K562 (cell line): ENCODE measurements at regions not wholly inside any gene's neighbourhood (a gene's known extent, or its start where the extent isn't known, plus 50 kb on each side); places are given as distances from the start of the nearest gene placed in this dataset.

Experiments
- ATAC-seq: fragments of 200-7000 bp; cut with Tn5 transposase; 3 replicates; pipeline ENCODE4 v1.9.1; 2020; ENCODE audit warnings: moderate library complexity
- BruUV-seq: library from RNA; stranded (reverse); fragments of 400-500 nt; replicated peaks from 2 replicates; lab custom pipeline; 2021; lab: Mats Ljungman, UMichigan
- CTCF ChIA-PET: fragments of 300-600 bp; formaldehyde crosslinking; extraction: SDS; loops from one replicate; lab custom pipeline; 2021; ENCODE audit warnings: low intra/inter-chr PET ratio; lab: Yijun Ruan, JAX
- POLR2A ChIA-PET: fragments of 300-600, 350-650 bp; sonication (Branson Sonifier 250); formaldehyde crosslinking; extraction: SDS; loops from one replicate; lab custom pipeline; 2021; ENCODE audit warnings: antibody characterized with exemption, inconsistent platforms; lab: Yijun Ruan, JAX
- DNase-seq, 4 experiments: peaks; one replicate each; pipeline versions ENCODE4 v3.0.0 to v3.0.0-alpha.2; 2011 to 2018; ENCODE audit warnings: low spot score in 3 of 4, mixed read lengths in 3 of 4; ENCODE audit errors: extremely low read depth in 1 of 4
- FAIRE-seq: peaks from 2 replicates; lab custom pipeline; 2011; peaks lifted over from hg19 to GRCh38; lab: Jason Lieb, UNC
- H2AFZ ChIP-seq: 2 replicates; pipeline ENCODE4 v1.6.0; 2011; ENCODE audit warnings: low read depth, low read length, control low read depth, inconsistent platforms
- H3K27ac ChIP-seq: fragments of 200-600 bp; 3 replicates; pipeline ENCODE4 v1.8.0; 2011; ENCODE audit warnings: low read depth, mild to moderate bottlenecking, control low read depth, inconsistent platforms, low read length, moderate library complexity, mixed read lengths; ENCODE audit errors: extremely low read depth
- H3K27me3 ChIP-seq, 2 experiments: fragments of 300-600 bp in 1 of 2; 2 replicates in 1 of 2; 3 replicates in 1 of 2; pipeline versions ENCODE4 v1.6.0 to v1.8.0; 2011; ENCODE audit warnings: inconsistent platforms in 2 of 2, low read length in 2 of 2, mild to moderate bottlenecking in 1 of 2, mixed read lengths in 1 of 2, moderate library complexity in 1 of 2; ENCODE audit not compliant: control insufficient read depth in 2 of 2, insufficient read depth in 2 of 2
- H3K36me3 ChIP-seq: fragments of 300-600 bp; 3 replicates; pipeline ENCODE4 v1.8.0; 2011; ENCODE audit warnings: mild to moderate bottlenecking, low read length, inconsistent platforms; ENCODE audit not compliant: control insufficient read depth, insufficient read depth
- H3K4me1 ChIP-seq, 2 experiments: fragments of 200-600 bp in 1 of 2; replicated peaks in 1 of 2; 2 replicates in 1 of 2; 3 replicates in 1 of 2; pipeline versions ENCODE4 v1.5.1 to v1.8.0; 2011; ENCODE audit warnings: inconsistent platforms in 2 of 2, low read length in 2 of 2, mild to moderate bottlenecking in 1 of 2, mixed read lengths in 1 of 2, moderate library complexity in 1 of 2; ENCODE audit not compliant: control insufficient read depth in 2 of 2, insufficient read depth in 2 of 2
- H3K4me2 ChIP-seq: 2 replicates; pipeline ENCODE4 v1.6.1; 2011; ENCODE audit warnings: low read length, control low read depth, inconsistent platforms, mixed read lengths; ENCODE audit not compliant: insufficient read depth
- H3K4me3 ChIP-seq: fragments of 200-600 bp; sonication (generic), shearing (Covaris generic); 2 replicates; pipeline ENCODE4 v1.5.1; 2016; ENCODE audit warnings: control low read depth, inconsistent platforms
- H3K79me2 ChIP-seq: fragments of 200-600 bp; 3 replicates; pipeline ENCODE4 v1.8.0; 2011; ENCODE audit warnings: low read length, inconsistent platforms; ENCODE audit not compliant: control insufficient read depth, insufficient read depth
- H3K9ac ChIP-seq, 2 experiments: 2 replicates each; pipeline versions ENCODE4 v1.6.0 to v1.6.1; 2011; ENCODE audit warnings: low read depth in 2 of 2, low read length in 2 of 2, control low read depth in 1 of 2, inconsistent platforms in 1 of 2, mild to moderate bottlenecking in 1 of 2, mixed read lengths in 1 of 2; ENCODE audit not compliant: insufficient read depth in 1 of 2
- H3K9me1 ChIP-seq: one replicate; pipeline ENCODE4 v1.6.0; 2011; ENCODE audit warnings: inconsistent platforms, mild to moderate bottlenecking, low read length, moderate library complexity; ENCODE audit not compliant: control insufficient read depth, insufficient read depth
- H3K9me3 ChIP-seq: replicated peaks from 2 replicates; pipeline ENCODE4 v1.5.1; 2011; ENCODE audit warnings: low read depth, low read length, inconsistent platforms; ENCODE audit not compliant: control insufficient read depth, insufficient read depth
- H4K20me1 ChIP-seq: replicated peaks from 2 replicates; pipeline ENCODE4 v1.6.1; 2011; ENCODE audit warnings: low read length, inconsistent platforms, mixed read lengths; ENCODE audit not compliant: control insufficient read depth, insufficient read depth
- FOXK1 ChIP-seq: sonication (generic); formaldehyde crosslinking; IDR thresholded peaks from 2 replicates; pipeline ENCODE4 v1.8.0; 2022; ENCODE audit warnings: missing genetic modification reagents, mild to moderate bottlenecking, borderline replicate concordance
- FUS ChIP-seq: fragments of 200-400 bp; formaldehyde crosslinking; optimal IDR thresholded peaks from 2 replicates; pipeline ENCODE3; 2017; ENCODE audit warnings: low read depth, low read length
- HMGN3 ChIP-seq: IDR thresholded peaks from 2 replicates; pipeline ENCODE4 v1.6.1; 2011; ENCODE audit warnings: borderline replicate concordance, low read depth, mild to moderate bottlenecking, mixed read lengths, low read length; ENCODE audit not compliant: insufficient read length; ENCODE audit errors: extremely low read depth
- MEF2D ChIP-seq: conservative IDR thresholded peaks from 2 replicates; pipeline ENCODE4 v1.6.1; 2016; ENCODE audit warnings: low read depth, missing genetic modification characterization, missing compliant biosample characterization
- RBBP5 ChIP-seq: fragments of 200-600 bp; sonication (generic); IDR thresholded peaks from 2 replicates; pipeline ENCODE4 v1.6.1; 2012; ENCODE audit warnings: borderline replicate concordance, mild to moderate bottlenecking, low read length, control low read depth, inconsistent platforms; ENCODE audit not compliant: insufficient read depth, poor library complexity, severe bottlenecking
- RBM34 ChIP-seq: fragments of 200-400 bp; formaldehyde crosslinking; IDR thresholded peaks from 2 replicates; pipeline ENCODE4 v1.6.1; 2018; ENCODE audit warnings: low read length, borderline replicate concordance; ENCODE audit not compliant: insufficient read depth
- SUPT5H ChIP-seq: fragments of 450-650 bp; IDR thresholded peaks from 2 replicates; pipeline ENCODE4 v1.6.1; 2016
- ZNF444 ChIP-seq: fragments of 250-450 bp; sonication (Bioruptor Pico); IDR thresholded peaks from 2 replicates; pipeline ENCODE4 v1.4.0; 2020; ENCODE audit warnings: mild to moderate bottlenecking, moderate library complexity
- WGBS: fragments of 100-300 bp; shearing (Covaris generic); methylation state at CpG from one replicate; pipeline ENCODE4 v1.1.6; 2016; ENCODE audit warnings: low coverage, mixed read lengths; ENCODE audit not compliant: insufficient coverage; ENCODE audit errors: missing lambda C conversion rate; 5-methylcytosine and 5-hydroxymethylcytosine counted together
- in situ Hi-C: fragments of 300-500 bp; cut with MboI; formaldehyde crosslinking; loops from 4 replicates; pipeline ENCODE4 v1.15.0; 2018; ENCODE audit warnings: inconsistent platforms, mixed read lengths
- intact Hi-C: fragments of 100-400 bp; cut with micrococcal nuclease; formaldehyde crosslinking; loops from 2 replicates; pipeline ENCODE4 v1.14.2; 2022
- TF ChIP-seq, protein P1 (sequence below): sonication (generic); formaldehyde crosslinking; IDR thresholded peaks from 2 replicates; pipeline ENCODE4 v1.8.1; 2023; ENCODE audit warnings: mild to moderate bottlenecking, missing genetic modification reagents

DNA sequence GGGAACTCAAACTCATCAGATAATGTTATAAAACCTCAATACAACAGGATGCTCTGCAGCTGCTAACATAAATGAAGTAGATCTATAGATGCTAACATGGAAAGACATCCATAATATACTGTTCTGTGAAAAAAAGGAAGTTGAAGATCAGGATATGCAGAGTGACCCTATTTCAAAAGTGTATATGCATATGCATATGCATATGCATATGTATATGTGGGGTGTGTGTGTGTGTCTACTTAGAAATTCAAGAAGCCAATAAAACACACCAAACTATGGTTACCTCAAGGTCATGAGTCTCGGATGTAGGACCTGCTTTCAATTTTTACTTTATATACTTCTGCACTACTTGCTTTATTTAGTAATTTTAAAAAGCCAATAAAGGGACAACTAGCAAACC is 125.6 kb downstream of the ABHD5 start (continued):
- TF ChIP-seq RBM34 (no peak), FOXK1 (no peak), SUPT5H (no peak), HMGN3 (no peak), FUS (no peak), RBBP5 (no peak), MEF2D (no peak)
- TF ChIP-seq, protein P1, sequence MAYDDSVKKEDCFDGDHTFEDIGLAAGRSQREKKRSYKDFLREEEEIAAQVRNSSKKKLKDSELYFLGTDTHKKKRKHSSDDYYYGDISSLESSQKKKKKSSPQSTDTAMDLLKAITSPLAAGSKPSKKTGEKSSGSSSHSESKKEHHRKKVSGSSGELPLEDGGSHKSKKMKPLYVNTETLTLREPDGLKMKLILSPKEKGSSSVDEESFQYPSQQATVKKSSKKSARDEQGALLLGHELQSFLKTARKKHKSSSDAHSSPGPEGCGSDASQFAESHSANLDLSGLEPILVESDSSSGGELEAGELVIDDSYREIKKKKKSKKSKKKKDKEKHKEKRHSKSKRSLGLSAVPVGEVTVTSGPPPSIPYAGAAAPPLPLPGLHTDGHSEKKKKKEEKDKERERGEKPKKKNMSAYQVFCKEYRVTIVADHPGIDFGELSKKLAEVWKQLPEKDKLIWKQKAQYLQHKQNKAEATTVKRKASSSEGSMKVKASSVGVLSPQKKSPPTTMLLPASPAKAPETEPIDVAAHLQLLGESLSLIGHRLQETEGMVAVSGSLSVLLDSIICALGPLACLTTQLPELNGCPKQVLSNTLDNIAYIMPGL (CRISPR knock-in tag): no peak

DNA sequence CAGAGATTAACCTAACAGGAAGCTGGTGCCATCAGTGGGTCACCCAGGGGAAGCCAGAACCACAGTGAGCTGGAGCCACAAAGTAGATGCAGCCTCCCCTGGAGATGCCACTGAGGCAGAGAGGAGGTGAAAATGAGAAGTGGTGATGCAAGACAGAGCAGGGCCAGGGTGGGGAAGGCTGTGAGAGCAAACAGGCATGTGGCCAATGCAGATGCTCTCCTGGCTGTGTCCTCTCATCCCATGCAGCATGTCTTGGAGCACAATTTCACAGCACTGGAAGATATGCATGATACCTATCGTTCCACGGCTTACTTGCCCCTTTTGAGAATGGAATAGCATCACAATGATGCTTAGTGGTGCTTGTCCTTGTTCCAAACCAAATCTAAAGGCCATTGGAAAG is 126.3 kb downstream of the ABHD5 start:
- in situ Hi-C loops: no loop called here
- Histone ChIP-seq H3K79me2 (no peaks in the 10 kb centered on the region), H2AFZ (no peak overlapping the region), H3K4me2 (no peak overlapping the region), H3K9me3 (no peaks in the 10 kb centered on the region), H3K27me3 (peaks cover 2 to 36% of the 10 kb centered on the region in 2 experiments; a peak in 4 of 5 replicates), H3K4me1 (no peaks in the 10 kb centered on the region), H4K20me1 (no peaks in the 10 kb centered on the region), H3K27ac (no peak overlapping the region), H3K9ac (no peak overlapping the region), H3K4me3 (no peak overlapping the region), H3K36me3 (no peaks in the 10 kb centered on the region), H3K9me1 (no peaks in the 10 kb centered on the region)
- intact Hi-C loops: no loop called here
- CTCF ChIA-PET: no interaction called here
- ATAC-seq: no peak
- TF ChIP-seq ZNF444 (CRISPR knock-in tag): no peak
- DNase-seq: no peak
- FAIRE-seq: no peak
- POLR2A ChIA-PET: interaction anchor here (0.6 kb wide), 1 partner anchor 8 kb away, joined by 3 read pairs; no protein-coding TSS in a partner anchor
- 0% methylated on average over 2 of the region's 2 CpGs for WGBS
- BruUV-seq: no TSS peak
